Cardiac fibroblast (primary cell): ENCODE measurements at regions not wholly inside any gene's neighbourhood (a gene's known extent, or its start where the extent isn't known, plus 50 kb on each side); places are given as distances from the start of the nearest gene placed in this dataset.

ENCODE experiments used
- DNase-seq, 2 donors: peaks; one replicate each; pipeline versions ENCODE4 v3.0.0 to v3.0.0-alpha.2; 2010; ENCODE audit warnings: low read depth in 2 of 2
- H3K4me3 ChIP-seq, 2 donors: replicated peaks in 1 of 2; 1 replicate in 1 of 2; 2 replicates in 1 of 2; pipeline ENCODE4 v1.5.1; 2011; ENCODE audit warnings: low read depth in 2 of 2, low read length in 2 of 2, mild to moderate bottlenecking in 2 of 2, moderate library complexity in 1 of 2
- TF ChIP-seq, protein P1 (sequence below): IDR thresholded peaks from one replicate; pipeline ENCODE4 v1.5.1; 2011; ENCODE audit warnings: low read depth, mild to moderate bottlenecking, low read length, inconsistent platforms

DNA sequence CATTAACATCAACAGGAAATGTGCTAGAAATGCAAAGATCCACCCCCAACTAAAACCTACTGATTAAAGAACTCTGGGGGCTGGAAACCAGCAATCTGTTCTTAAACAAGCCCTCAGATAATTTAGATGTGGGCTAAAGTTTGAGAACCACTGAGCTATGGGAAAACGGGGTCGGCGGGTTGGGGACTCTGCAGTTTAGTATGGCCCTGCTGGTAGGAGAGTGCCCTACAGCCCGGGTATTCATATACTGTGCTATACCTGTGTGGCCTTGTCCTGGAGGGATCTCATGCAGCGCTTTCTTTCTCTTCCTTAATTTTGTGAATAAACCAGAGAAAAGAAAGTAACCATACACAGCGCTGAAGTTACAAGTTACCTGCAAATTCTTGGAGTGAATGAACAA is 189.7 kb upstream of the GBE1 start:
- no peak overlapping the region for H3K4me3 ChIP-seq
- no peak for DNase-seq
- TF ChIP-seq, protein P1, sequence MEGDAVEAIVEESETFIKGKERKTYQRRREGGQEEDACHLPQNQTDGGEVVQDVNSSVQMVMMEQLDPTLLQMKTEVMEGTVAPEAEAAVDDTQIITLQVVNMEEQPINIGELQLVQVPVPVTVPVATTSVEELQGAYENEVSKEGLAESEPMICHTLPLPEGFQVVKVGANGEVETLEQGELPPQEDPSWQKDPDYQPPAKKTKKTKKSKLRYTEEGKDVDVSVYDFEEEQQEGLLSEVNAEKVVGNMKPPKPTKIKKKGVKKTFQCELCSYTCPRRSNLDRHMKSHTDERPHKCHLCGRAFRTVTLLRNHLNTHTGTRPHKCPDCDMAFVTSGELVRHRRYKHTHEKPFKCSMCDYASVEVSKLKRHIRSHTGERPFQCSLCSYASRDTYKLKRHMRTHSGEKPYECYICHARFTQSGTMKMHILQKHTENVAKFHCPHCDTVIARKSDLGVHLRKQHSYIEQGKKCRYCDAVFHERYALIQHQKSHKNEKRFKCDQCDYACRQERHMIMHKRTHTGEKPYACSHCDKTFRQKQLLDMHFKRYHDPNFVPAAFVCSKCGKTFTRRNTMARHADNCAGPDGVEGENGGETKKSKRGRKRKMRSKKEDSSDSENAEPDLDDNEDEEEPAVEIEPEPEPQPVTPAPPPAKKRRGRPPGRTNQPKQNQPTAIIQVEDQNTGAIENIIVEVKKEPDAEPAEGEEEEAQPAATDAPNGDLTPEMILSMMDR: no peak

DNA sequence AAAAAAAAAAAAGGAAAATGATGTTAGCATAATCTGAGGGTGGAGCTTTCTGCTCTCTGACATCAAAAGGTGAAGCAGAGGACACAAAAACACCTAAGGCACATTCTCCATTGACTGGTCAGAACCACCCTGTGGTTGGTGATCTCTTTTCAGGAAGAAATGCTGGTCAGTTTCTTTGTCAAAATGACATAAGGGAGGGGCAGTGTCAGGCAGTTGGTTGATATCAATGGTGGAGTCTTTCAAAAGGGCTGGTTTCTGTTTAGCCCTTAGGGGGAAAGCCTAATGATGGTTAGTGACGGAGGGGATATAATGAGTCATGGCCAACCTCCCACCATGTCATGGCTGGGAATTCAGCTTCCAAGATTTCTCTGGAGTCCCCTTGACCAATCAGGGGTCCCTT is 185.9 kb upstream of the GBE1 start:
- DNase-seq: no peak
- TF ChIP-seq, protein P1: no peak
- no peak overlapping the region for H3K4me3 ChIP-seq

- H3K4me3 ChIP-seq: no peak overlapping the region
- TF ChIP-seq, protein P1: no peak
- DNase-seq: no peak
Measured at GRCh38 chr3:81938681-81939080, 177.2 kb upstream of the GBE1 start.

GRCh38 chr3:81936817-81937216 is 175.4 kb upstream of the GBE1 start:
- no peak for DNase-seq
- H3K4me3 ChIP-seq: no peak overlapping the region
- TF ChIP-seq, protein P1: no peak

DNA sequence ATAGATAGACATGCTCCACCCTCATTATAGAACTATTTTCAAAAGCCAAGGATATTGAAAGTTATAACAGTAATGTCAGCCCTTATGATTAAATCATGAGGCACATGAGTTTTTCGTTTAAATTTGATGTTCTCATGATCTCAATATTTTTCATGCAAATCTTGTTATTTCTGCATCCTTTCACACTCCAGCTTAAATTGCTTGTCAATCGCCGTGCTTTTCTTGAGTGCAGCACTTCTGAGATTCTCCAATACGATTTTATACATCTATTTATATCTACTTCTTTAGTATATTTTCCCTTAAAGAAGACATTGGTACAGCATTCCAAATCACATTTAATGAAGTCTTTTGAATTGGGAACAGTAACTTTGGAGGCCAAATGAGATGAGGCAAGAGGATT is 171.2 kb upstream of the GBE1 start:
- TF ChIP-seq, protein P1: no peak
- DNase-seq: no peak
- H3K4me3 ChIP-seq: no peak overlapping the region

- TF ChIP-seq, protein P1: no peak
- no peak for DNase-seq
- no peak overlapping the region for H3K4me3 ChIP-seq
Measured at GRCh38 chr3:81931265-81932251, 170.1 kb upstream of the GBE1 start.

GRCh38 chr3:81929697-81930096 is 168.3 kb upstream of the GBE1 start:
- DNase-seq: no peak
- no peak overlapping the region for H3K4me3 ChIP-seq
- TF ChIP-seq, protein P1: no peak
